Uterus (tissue), 3 donors: ENCODE measurements at regions not wholly inside any gene's neighbourhood (a gene's known extent, or its start where the extent isn't known, plus 50 kb on each side); places are given as distances from the start of the nearest gene placed in this dataset.

ENCODE experiments used
- DNase-seq, 2 donors: peaks; one replicate each; pipeline ENCODE4 v3.0.0-alpha.2; 2019 to 2020
- H3K27ac ChIP-seq, 2 donors: fragments of 200-600 bp; sonication (generic); 1 replicate in 1 of 2; 2 replicates in 1 of 2; pipeline ENCODE4 v1.5.1; 2016 to 2018
- H3K27me3 ChIP-seq, 2 donors: fragments of 200-600 bp; sonication (generic); one replicate each; pipeline ENCODE4 v1.5.1; 2018 to 2019; ENCODE audit warnings: control low read depth in 1 of 2
- H3K36me3 ChIP-seq, 2 donors: fragments of 200-600 bp; sonication (generic); one replicate each; pipeline ENCODE4 v1.5.1; 2019; ENCODE audit warnings: control low read depth in 1 of 2
- H3K4me1 ChIP-seq, 2 donors: fragments of 200-600 bp; sonication (generic); one replicate each; pipeline ENCODE4 v1.5.1; 2018 to 2019; ENCODE audit warnings: control low read depth in 1 of 2
- H3K4me3 ChIP-seq, 2 donors: fragments of 200-600 bp; sonication (generic); 1 replicate in 1 of 2; 2 replicates in 1 of 2; pipeline ENCODE4 v1.5.1; 2018 to 2019; ENCODE audit warnings: mild to moderate bottlenecking in 1 of 2
- H3K9me3 ChIP-seq, 2 donors: fragments of 200-600 bp; sonication (generic); one replicate each; pipeline ENCODE4 v1.5.1; 2019; ENCODE audit warnings: control low read depth in 1 of 2
- CTCF ChIP-seq, 4 experiments: fragments of 200-600 bp in 2 of 4; fragments of 450-650 bp in 2 of 4; sonication (generic) in 2 of 4; IDR thresholded peaks; one replicate each; pipeline ENCODE4 v1.5.1; 2016 to 2019; ENCODE audit warnings: antibody characterized with exemption in 4 of 4, mild to moderate bottlenecking in 2 of 4, moderate library complexity in 1 of 4
- POLR2A ChIP-seq, 2 donors: fragments of 450-650 bp; IDR thresholded peaks; one replicate each; pipeline ENCODE4 v1.6.1; 2016; ENCODE audit warnings: antibody characterized with exemption in 2 of 2, mild to moderate bottlenecking in 1 of 2, moderate library complexity in 1 of 2
- intact Hi-C: fragments of 100-400 bp; cut with DNase I; formaldehyde crosslinking; loops from one replicate; pipeline ENCODE4 v1.15.1; 2023; ENCODE audit warnings: low total_unique reads
- donor health status: DM: yes; HTN: yes; CAD: no.

GRCh38 chr14:98959958-98960616 lies 311.9 kb downstream of the BCL11B start:
- intact Hi-C loops: no loop called here
- no peak for DNase-seq
- H3K27me3 ChIP-seq: no peaks in the 10 kb centered on the region
- H3K4me3 ChIP-seq: no peak overlapping the region
- no peaks in the 10 kb centered on the region for H3K4me1 ChIP-seq
- no peak overlapping the region for H3K27ac ChIP-seq
- TF ChIP-seq CTCF (IDR thresholded peaks at IDR 0.05) (no peak), POLR2A (IDR thresholded peaks at IDR 0.05) (no peak)
- H3K9me3 ChIP-seq: no peaks in the 10 kb centered on the region
- no peaks in the 10 kb centered on the region for H3K36me3 ChIP-seq

- no peak for DNase-seq
- Histone ChIP-seq H3K4me1 (no peaks in the 10 kb centered on the region), H3K36me3 (no peaks in the 10 kb centered on the region), H3K27me3 (no peaks in the 10 kb centered on the region), H3K9me3 (no peaks in the 10 kb centered on the region), H3K4me3 (no peak overlapping the region), H3K27ac (no peak overlapping the region)
- no peak for TF ChIP-seq CTCF (IDR thresholded peaks at IDR 0.05)
- TF ChIP-seq POLR2A (IDR thresholded peaks at IDR 0.05): no peak
- intact Hi-C loops: no loop called here
Observed at GRCh38 chr14:98960617-98961013, 311.4 kb downstream of the BCL11B start.

- Histone ChIP-seq H3K4me1 (no peaks in the 10 kb centered on the region), H3K27me3 (no peaks in the 10 kb centered on the region), H3K4me3 (no peak overlapping the region), H3K36me3 (no peaks in the 10 kb centered on the region), H3K9me3 (no peaks in the 10 kb centered on the region), H3K27ac (no peak overlapping the region)
- DNase-seq: no peak
- TF ChIP-seq POLR2A (IDR thresholded peaks at IDR 0.05) (no peak), CTCF (IDR thresholded peaks at IDR 0.05) (no peak)
- intact Hi-C loops: no loop called here
Observed at GRCh38 chr14:98961191-98961590, 310.8 kb downstream of the BCL11B start.

- Histone ChIP-seq H3K27me3 (no peaks in the 10 kb centered on the region), H3K4me1 (no peaks in the 10 kb centered on the region), H3K4me3 (no peak overlapping the region), H3K36me3 (no peaks in the 10 kb centered on the region), H3K27ac (no peak overlapping the region), H3K9me3 (no peaks in the 10 kb centered on the region)
- intact Hi-C loops: no loop called here
- TF ChIP-seq CTCF (IDR thresholded peaks at IDR 0.05) (no peak), POLR2A (IDR thresholded peaks at IDR 0.05) (no peak)
- no peak for DNase-seq
Observed at GRCh38 chr14:98962118-98962517, 309.9 kb downstream of the BCL11B start.

GRCh38 chr14:98963610-98964009 lies 308.4 kb downstream of the BCL11B start:
- DNase-seq: no peak
- intact Hi-C loops: no loop called here
- no peaks in the 10 kb centered on the region for H3K36me3 ChIP-seq
- H3K9me3 ChIP-seq: no peaks in the 10 kb centered on the region
- H3K4me1 ChIP-seq: no peaks in the 10 kb centered on the region
- no peak overlapping the region for H3K27ac ChIP-seq
- no peaks in the 10 kb centered on the region for H3K27me3 ChIP-seq
- TF ChIP-seq CTCF (IDR thresholded peaks at IDR 0.05) (no peak), POLR2A (IDR thresholded peaks at IDR 0.05) (no peak)
- no peak overlapping the region for H3K4me3 ChIP-seq
